HG02763 (cell line): ENCODE measurements at regions not wholly inside any gene's neighbourhood (a gene's known extent, or its start where the extent isn't known, plus 50 kb on each side); places are given as distances from the start of the nearest gene placed in this dataset.
"Not testable (repeated sequence)": the region's sequence is repeated elsewhere in the genome, so short reads cannot be mapped to it uniquely, and the experiment has no call there.

Experiments used
- ATAC-seq: cut with Tn5 transposase; IDR thresholded peaks from one replicate; pipeline ENCODE4 v1.9.1; 2021; ENCODE audit warnings: mild to moderate bottlenecking, moderate library complexity; ENCODE audit not compliant: unreplicated experiment

GRCh38 chr15:62657501-62657900 is 385.0 kb upstream of the TPM1 start:
- not testable (repeated sequence) for ATAC-seq

- ATAC-seq: no peak
These were observed 384.0 kb upstream of the TPM1 start for GRCh38 chr15:62658498-62658897.

GRCh38 chr15:62663547-62663946 is 379.0 kb upstream of the TPM1 start:
- no peak for ATAC-seq

GRCh38 chr15:62665449-62665848 is 377.1 kb upstream of the TPM1 start:
- ATAC-seq: no peak

GRCh38 chr15:62666046-62666445 is 376.5 kb upstream of the TPM1 start:
- no peak for ATAC-seq

- no peak for ATAC-seq
These were observed 370.3 kb upstream of the TPM1 start for GRCh38 chr15:62672268-62672667.

- ATAC-seq: no peak
These were observed 365.7 kb upstream of the TPM1 start for GRCh38 chr15:62676891-62677290.

- ATAC-seq: no peak
These were observed 360.3 kb upstream of the TPM1 start for GRCh38 chr15:62681939-62682896.

GRCh38 chr15:62683192-62683591 is 359.4 kb upstream of the TPM1 start:
- ATAC-seq: not testable (repeated sequence)

GRCh38 chr15:62684123-62684808 is 358.3 kb upstream of the TPM1 start:
- no peak for ATAC-seq

GRCh38 chr15:62691008-62691407 is 351.5 kb upstream of the TPM1 start:
- no peak for ATAC-seq

GRCh38 chr15:62697636-62698035 is 344.9 kb upstream of the TPM1 start:
- ATAC-seq: no peak

GRCh38 chr15:62698646-62699045 is 343.9 kb upstream of the TPM1 start:
- no peak for ATAC-seq

GRCh38 chr15:62706317-62706716 is 336.2 kb upstream of the TPM1 start:
- ATAC-seq: no peak

GRCh38 chr15:62708470-62708869 is 334.1 kb upstream of the TPM1 start:
- ATAC-seq: no peak

GRCh38 chr15:62709261-62709660 is 333.3 kb upstream of the TPM1 start:
- no peak for ATAC-seq

GRCh38 chr15:62711691-62712454 is 330.7 kb upstream of the TPM1 start:
- ATAC-seq: no peak

- ATAC-seq: no peak
These were observed 330.1 kb upstream of the TPM1 start for GRCh38 chr15:62712455-62712839.

GRCh38 chr15:62715946-62716345 is 326.6 kb upstream of the TPM1 start:
- no peak for ATAC-seq

- no peak for ATAC-seq
These were observed 325.1 kb upstream of the TPM1 start for GRCh38 chr15:62717496-62717895.

- ATAC-seq: no peak
These were observed 323.2 kb upstream of the TPM1 start for GRCh38 chr15:62719316-62719715.
